HG02610 (cell line): ENCODE measurements at regions not wholly inside any gene's neighbourhood (a gene's known extent, or its start where the extent isn't known, plus 50 kb on each side); places are given as distances from the start of the nearest gene placed in this dataset.
"Not testable (repeated sequence)": the region's sequence is repeated elsewhere in the genome, so short reads cannot be mapped to it uniquely, and the experiment has no call there.

Experiments used
- ATAC-seq: cut with Tn5 transposase; IDR thresholded peaks from one replicate; pipeline ENCODE4 v1.9.1; 2021; ENCODE audit warnings: mild to moderate bottlenecking, moderate library complexity; ENCODE audit not compliant: unreplicated experiment

- ATAC-seq: no peak
These were observed 172.3 kb downstream of the AKAIN1 start for GRCh38 chr18:5024741-5025140.

DNA sequence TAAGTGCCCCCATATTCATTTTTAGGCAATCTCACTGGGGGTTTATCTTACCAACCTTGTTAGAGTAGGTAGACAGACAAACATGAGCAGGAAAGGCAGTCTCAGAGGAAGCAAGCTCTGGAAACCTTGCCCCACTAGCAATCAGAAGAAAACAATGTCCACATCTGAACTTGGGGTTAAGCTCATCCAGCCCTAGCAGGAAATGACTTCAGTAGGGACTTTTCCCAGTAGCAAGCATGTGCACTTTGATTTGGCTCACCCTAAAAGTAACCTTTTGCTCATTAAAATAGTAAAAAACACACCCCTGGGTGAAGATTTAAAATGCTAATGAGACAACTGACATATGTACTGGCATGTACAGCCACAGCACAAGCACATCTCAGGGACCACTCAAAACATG lies 175.5 kb downstream of the AKAIN1 start:
- ATAC-seq: no peak

DNA sequence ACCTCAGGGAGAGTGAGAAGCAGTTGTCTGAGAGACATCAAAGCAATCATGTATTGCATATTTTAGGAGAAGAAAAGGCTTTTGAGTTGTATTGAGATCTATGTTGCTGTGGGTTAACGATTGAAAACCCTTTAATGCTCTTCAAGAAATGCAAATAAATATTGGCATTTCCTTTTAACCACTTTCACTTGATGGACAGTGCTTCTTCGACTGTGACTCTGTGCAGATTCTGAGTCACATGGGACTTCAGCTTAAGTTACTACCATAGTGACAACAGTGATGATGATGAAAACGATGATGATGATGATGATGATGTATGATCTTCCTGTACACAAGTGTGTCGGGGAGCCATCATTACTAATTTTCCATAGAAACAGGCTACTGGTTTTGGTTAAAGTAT lies 181.8 kb downstream of the AKAIN1 start:
- ATAC-seq: no peak

DNA sequence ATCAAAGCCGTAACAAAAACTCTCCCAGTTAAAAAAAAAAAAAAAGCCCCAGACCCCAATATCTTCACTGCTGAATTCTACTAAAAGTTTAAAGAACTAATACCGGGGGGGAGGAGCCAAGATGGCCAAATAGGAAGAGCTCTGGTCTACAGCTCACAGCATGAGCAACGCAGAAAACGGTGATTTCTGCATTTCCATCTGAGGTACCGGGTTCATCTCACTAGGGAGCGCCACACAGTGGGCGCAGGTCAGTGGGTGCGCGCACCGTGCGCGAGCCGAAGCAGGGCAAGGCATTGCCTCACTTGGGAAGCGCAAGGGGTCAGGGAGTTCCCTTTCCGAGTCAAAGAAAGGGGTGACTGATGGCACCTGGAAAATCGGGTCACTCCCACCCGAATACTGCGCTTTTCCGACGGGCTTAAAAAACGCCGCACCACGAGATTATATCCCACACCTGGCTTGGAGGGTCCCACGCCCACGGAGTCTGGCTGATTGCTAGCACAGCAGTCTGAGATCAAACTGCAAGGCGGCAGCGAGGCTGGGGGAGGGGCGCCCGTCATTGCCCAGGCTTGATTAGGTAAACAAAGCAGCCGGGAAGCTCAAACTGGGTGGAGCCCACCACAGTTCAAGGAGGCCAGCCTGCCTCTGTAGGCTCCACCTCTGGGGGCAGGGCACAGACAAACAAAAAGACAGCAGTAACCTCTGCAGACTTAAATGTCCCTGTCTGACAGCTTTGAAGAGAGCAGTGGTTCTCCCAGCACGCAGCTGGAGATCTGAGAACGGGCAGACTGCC lies 192.8 kb downstream of the AKAIN1 start:
- not testable (repeated sequence) for ATAC-seq

GRCh38 chr18:4994710-4995109 lies 202.3 kb downstream of the AKAIN1 start:
- no peak for ATAC-seq

DNA sequence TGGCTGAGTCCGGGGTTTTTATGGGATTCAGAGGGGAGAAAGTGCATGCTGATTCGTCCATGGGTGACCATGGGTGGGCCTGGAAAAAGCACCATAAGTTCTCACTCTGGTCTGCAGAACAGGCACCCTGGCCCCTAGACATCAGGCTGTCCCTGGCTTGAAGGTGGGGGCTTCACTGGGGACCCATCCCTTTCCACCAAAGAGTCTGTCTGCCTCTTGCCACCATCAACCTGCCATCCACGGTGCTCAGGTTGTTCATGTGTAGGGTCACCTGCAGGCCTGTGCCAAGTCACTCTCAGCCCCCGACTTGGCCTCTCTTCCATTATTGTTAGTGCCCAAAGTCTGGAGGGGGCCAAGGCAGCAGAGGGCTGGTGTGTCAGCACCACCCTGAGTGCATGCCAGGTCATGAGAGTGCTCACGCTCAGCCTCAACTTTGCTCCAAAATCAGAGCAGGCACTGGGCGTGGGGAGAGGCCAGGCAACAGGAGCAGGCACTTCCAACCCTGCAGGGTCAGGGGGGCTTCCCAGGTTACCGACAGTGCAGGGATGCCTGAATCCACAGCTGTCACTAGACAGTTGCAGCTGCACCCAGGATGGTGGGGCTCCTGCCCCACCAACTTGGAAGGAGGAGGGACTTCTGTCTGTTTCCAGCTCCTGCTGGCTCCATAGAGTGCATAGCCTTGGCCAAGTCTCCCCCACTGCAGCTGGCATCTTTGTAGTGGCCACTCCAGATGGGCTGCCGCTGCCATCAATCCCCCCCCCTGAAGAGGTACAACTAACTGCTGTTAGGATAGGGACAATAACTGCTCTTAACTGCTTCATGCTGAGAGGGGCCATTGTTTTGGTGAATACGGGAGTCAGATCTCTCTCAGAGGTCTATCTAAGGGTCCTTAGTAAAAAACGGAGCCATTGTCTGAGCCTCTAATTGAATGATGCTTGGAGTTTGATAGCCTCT lies 209.3 kb downstream of the AKAIN1 start:
- no peak for ATAC-seq

- no peak for ATAC-seq
These were observed 210.4 kb downstream of the AKAIN1 start for GRCh38 chr18:4986677-4987076.

GRCh38 chr18:4986066-4986465 lies 211.0 kb downstream of the AKAIN1 start:
- no peak for ATAC-seq

- no peak for ATAC-seq
These were observed 235.7 kb downstream of the AKAIN1 start for GRCh38 chr18:4961121-4961909.

GRCh38 chr18:4960578-4960977 lies 236.5 kb downstream of the AKAIN1 start:
- ATAC-seq: no peak

GRCh38 chr18:4931209-4931608 lies 265.8 kb downstream of the AKAIN1 start:
- no peak for ATAC-seq

DNA sequence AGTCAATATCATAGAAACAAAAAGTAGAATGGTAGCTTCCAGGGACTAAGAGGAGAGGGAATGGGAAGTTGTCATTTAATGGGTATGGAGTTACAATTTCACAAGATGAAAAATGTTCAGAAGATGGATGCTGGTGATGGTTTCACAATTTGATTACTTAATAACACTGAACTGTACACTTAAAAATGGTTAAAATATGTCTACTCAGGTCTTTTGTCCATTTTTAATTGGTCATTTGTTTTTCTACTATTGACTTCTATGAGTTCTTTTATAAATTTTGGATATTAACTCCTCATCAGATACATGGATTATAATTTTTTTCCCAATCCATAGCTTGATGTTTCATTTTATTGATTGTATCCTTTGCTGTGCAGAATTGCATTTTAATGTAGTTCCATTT lies 275.5 kb downstream of the AKAIN1 start:
- ATAC-seq: no peak

GRCh38 chr18:4917509-4917908 lies 279.5 kb downstream of the AKAIN1 start:
- not testable (repeated sequence) for ATAC-seq

DNA sequence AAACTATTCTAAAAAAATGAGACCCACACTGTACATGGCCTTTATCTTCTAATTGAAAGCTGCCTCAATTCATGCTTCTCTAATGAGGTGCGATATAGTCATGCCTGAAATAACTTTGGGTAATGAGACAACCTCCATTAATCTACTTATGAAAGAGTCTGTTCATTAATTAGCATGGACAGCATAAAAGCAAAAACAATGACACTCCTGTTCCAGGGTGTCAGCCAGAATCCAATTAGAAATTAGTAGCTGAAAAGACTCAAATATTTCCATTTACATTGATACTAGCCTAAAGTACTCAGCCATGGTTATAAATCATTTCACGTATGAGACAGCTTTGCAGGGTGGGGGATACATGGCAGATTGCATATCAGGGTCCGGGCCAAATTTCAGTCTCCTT lies 288.7 kb downstream of the AKAIN1 start:
- ATAC-seq: no peak

DNA sequence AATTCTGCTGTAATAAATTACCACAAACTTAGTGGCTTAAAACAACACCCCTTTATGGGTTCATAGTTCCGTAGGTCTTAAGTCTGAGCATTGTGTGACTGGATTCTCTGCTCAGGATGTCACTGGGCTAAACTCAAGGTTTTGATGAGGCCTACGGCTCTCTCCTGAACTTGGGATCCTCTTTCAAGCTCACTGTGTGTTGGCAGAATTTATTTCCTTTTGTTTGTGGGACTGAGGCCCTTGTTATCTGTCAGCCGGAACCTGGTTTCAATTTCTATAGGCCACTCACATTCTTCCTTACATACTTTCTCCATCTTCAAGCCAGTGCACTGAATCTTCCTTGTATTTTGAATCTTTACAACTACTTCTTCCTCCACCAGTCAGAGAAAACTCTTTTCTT lies 290.2 kb downstream of the AKAIN1 start:
- no peak for ATAC-seq

DNA sequence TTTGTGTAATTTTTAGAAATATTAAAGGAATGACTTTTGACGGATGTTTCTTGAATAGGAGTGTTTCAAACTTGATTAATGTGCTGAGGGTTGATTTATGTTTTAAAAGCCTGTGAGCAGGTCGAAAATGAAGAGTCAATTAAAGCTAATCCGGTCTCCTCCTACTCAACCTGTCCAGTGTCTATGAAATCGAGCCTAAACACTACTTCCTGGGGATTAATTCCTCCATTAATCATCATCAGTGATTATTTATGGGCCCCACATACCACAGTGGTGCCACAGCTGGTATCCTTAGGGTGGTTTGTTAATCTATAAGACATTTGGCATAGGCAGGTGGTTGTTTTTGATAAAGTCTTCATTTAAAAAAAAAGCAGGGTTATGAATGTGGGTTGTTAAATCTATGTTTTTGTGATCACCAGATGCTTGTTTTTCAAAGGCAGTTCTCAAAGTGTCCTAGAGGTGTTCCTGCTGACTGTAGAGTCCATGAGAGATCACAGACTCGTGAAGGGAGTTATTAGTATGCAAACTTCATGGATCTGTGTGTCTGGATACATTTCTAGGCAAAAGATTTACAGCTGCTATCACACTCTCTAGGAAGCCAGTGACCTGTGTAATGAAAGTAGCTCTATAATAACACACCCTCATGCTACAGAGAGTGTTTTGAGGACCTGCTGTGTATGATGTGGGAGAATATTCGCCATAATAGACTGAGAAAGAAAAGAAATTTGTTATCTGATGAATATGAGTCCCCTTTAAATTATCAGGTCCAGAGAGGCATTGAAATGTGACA lies 308.6 kb downstream of the AKAIN1 start:
- no peak for ATAC-seq

GRCh38 chr18:4878480-4878879 lies 318.6 kb downstream of the AKAIN1 start:
- ATAC-seq: no peak

- no peak for ATAC-seq
These were observed 325.9 kb downstream of the AKAIN1 start for GRCh38 chr18:4871197-4871596.

- no peak for ATAC-seq
These were observed 326.8 kb downstream of the AKAIN1 start for GRCh38 chr18:4870177-4870773.

GRCh38 chr18:4869155-4869554 lies 327.9 kb downstream of the AKAIN1 start:
- no peak for ATAC-seq
